Astrocyte of the spinal cord (primary cell): ENCODE measurements at regions not wholly inside any gene's neighbourhood (a gene's known extent, or its start where the extent isn't known, plus 50 kb on each side); places are given as distances from the start of the nearest gene placed in this dataset.

Source experiments
- DNase-seq: peaks from one replicate; pipeline ENCODE4 v3.0.0; 2011; ENCODE audit warnings: low read depth, low spot score
- H3K4me3 ChIP-seq: 2 replicates; pipeline ENCODE4 v1.5.1; 2011; ENCODE audit warnings: low read depth, mild to moderate bottlenecking, low read length, moderate library complexity
- in situ Hi-C: cut with HindIII; loops from 2 replicates; pipeline ENCODE4 v1.10.0; 2017; ENCODE audit warnings: low sequenced_read_pairs
- TF ChIP-seq, protein P1 (sequence below): IDR thresholded peaks from 2 replicates; pipeline ENCODE4 v1.5.1; 2012; ENCODE audit warnings: low read depth, mild to moderate bottlenecking, low read length, inconsistent platforms

DNA sequence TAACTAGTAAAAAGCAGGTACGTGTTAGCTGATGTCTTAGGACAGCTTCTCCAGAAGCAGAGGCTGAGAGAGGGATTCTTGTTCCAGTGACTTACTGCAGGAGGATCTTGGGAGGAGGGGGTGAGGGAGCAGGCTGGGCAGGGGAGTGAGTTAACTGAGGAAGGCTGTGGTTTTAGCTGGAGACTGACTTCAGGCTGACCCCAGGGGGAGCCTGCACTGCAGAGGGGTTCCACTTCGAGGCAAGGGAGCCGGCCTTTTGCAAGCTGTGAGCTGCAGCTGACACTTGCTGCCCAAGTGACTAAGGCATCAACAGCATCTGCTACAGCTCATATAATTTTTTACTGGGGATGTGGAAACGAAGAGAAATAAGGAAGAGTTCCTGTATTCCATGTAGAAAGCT is 50.4 kb upstream of the SOD1 start:
- H3K4me3 ChIP-seq: no peak overlapping the region
- in situ Hi-C loops: no loop called here
- TF ChIP-seq, protein P1, sequence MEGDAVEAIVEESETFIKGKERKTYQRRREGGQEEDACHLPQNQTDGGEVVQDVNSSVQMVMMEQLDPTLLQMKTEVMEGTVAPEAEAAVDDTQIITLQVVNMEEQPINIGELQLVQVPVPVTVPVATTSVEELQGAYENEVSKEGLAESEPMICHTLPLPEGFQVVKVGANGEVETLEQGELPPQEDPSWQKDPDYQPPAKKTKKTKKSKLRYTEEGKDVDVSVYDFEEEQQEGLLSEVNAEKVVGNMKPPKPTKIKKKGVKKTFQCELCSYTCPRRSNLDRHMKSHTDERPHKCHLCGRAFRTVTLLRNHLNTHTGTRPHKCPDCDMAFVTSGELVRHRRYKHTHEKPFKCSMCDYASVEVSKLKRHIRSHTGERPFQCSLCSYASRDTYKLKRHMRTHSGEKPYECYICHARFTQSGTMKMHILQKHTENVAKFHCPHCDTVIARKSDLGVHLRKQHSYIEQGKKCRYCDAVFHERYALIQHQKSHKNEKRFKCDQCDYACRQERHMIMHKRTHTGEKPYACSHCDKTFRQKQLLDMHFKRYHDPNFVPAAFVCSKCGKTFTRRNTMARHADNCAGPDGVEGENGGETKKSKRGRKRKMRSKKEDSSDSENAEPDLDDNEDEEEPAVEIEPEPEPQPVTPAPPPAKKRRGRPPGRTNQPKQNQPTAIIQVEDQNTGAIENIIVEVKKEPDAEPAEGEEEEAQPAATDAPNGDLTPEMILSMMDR: no peak
- no peak for DNase-seq

DNA sequence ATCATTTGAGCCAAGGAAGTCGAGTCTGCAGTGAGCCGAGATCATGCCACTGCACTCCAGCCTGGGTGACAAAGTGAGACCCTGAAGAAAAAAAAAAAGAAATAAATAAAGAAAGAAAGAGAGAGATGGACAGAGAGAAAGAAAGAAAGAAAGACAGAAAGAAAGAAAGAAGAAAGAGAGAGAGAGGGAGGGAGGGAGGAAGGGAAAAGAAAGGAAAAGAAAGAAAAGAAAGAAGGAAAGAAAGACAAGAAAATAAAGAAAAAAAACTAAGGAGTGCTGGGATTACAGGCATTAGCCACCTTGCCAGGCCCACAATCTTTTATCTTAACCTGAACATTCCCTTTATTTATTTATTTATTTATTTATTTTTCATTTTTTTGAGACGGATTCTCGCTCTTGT is 51.7 kb upstream of the SOD1 start:
- H3K4me3 ChIP-seq: no peak overlapping the region
- TF ChIP-seq, protein P1: no peak
- in situ Hi-C loops: no loop called here
- DNase-seq: no peak

DNA sequence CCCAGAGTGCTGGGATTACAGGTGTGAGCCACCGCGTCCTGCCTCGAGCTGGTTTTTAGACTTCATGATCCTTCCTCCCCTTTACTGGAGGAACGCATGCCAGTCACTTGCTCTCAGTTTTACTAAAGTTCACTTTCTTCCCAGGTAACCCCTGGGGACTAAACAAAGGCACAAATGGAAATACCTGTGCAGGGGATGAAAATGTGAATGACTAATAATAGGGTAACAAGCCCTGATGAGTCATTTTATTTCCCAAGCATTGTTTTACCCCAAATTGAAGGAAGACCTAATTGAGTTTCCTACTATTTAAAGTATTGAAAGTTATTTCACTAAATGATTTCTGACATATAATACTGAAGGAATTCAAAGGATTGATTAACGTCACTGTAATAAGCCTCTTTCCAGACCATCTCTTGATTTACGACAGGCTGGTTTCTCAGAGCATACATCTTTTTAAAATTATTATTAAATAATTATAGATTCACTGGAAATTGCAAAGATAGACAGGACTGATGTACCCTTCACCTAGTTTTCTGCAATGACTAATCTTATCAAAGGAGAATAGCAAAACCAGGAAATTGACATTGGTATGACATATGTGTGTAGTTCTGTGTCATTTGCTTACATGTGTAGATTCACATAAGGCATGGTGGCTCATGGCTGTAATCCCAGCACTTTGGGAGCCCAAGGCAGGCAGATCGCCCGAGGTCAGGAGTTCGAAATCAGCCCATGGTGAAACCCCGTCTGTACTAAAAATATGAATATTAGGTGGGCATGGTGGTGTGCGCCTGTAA is 53.2 kb upstream of the SOD1 start:
- in situ Hi-C loops: no loop called here
- no peak overlapping the region for H3K4me3 ChIP-seq
- TF ChIP-seq, protein P1: no peak
- DNase-seq: no peak

DNA sequence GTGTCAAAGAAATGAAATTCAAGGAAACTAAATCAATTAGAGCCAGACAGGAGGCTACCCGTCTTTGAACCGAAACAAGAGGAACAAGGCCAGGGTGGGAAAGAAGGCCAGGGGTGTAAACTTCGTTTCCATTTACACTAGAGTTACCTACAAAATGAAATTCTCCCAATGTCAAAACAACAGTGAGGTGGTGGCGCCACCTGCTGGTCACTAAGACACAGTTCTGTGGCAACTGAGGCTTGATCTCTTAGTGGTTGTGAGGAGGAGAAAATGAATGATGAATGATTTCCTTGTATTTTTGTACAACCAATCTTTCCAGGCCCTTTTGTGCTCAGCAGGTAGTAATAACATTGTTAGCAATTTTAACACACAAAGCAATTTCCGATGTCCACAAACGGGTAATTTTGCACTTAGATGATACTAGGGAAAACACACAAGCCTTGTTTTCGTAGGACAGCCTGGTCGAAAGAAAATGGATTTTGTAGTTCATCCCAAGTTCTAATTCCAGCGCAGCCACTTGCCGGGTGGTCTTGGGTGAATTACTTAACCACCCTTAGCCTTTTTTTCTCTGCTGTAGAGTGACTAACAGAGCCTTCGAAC is 54.8 kb upstream of the SOD1 start:
- TF ChIP-seq, protein P1: peak; percentile 81
- H3K4me3 ChIP-seq: no peak overlapping the region
- peak; percentile 65 for DNase-seq
- in situ Hi-C loops: no loop called here

DNA sequence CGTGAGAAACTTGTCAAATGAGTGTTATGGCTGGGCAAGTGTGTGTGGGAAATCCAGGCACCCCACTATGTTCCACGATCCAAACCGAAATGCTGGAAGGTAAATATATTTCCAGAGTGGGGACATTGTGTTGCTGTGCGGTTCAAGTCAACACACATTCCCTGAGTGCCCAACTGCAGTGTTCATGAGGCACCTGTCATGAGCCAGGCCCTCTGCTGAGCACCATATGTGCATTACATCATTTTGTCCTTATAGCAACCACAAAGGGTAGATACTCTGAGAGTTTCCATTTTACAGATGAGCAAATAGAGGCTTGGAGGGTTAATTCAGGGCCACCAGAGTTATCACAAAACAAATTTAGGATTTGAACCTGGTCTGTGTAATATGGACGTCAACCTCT is 59.9 kb upstream of the SOD1 start:
- in situ Hi-C loops: no loop called here
- no peak for DNase-seq
- H3K4me3 ChIP-seq: no peak overlapping the region
- TF ChIP-seq, protein P1: no peak

DNA sequence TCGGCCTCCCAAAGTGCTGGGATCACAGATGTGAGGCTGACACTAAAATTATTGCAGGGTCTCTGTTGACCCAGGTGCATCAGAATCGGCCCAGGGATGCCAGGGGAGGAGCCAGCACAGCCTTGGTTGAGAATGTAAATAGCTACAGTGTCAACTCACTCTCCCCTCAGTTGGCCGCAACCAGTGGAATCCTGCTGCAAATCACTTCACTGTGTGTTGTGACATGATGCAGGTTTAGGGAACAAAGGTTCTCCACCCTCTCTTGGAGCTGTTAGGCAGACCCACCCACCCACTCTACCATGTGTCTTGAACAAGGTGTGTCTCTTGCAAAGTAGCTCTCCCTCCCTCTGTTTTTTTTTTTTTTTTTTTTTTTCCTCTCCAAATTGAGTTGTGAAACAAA is 60.5 kb upstream of the SOD1 start:
- in situ Hi-C loops: no loop called here
- no peak overlapping the region for H3K4me3 ChIP-seq
- DNase-seq: no peak
- TF ChIP-seq, protein P1: no peak
